Activated T-helper 2 cell treated with anti-CD3 and anti-CD28 coated beads, Interferon-gamma antibody, Interleukin-2, Interleukin-4, amounts not matched to agents 10 μg/mL and 5 μg/mL and 100 μg/mL, durations not matched to agents 14 hours and 24 hours and 36 hours (primary cell): ENCODE measurements at regions not wholly inside any gene's neighbourhood (a gene's known extent, or its start where the extent isn't known, plus 50 kb on each side); places are given as distances from the start of the nearest gene placed in this dataset.

ENCODE experiments used
- DNase-seq: peaks from one replicate; pipeline ENCODE4 v3.0.0; 2021; ENCODE audit warnings: low spot score
- H3K27ac Mint-ChIP-seq: one replicate; pipeline ENCODE4 v1.8.0; 2021; ENCODE audit warnings: mixed read lengths
- H3K27me3 Mint-ChIP-seq: one replicate; pipeline ENCODE4 v1.8.0; 2021; ENCODE audit warnings: low read depth, mixed read lengths
- H3K36me3 Mint-ChIP-seq: one replicate; pipeline ENCODE4 v1.8.0; 2021; ENCODE audit warnings: low read depth, mixed read lengths
- H3K4me1 Mint-ChIP-seq: one replicate; pipeline ENCODE4 v1.8.0; 2021; ENCODE audit warnings: low read depth, mixed read lengths
- H3K4me3 Mint-ChIP-seq: one replicate; pipeline ENCODE4 v1.8.0; 2021; ENCODE audit warnings: low read depth, mild to moderate bottlenecking, moderate library complexity, mixed read lengths
- H3K9me3 Mint-ChIP-seq: one replicate; pipeline ENCODE4 v1.8.0; 2021; ENCODE audit warnings: mixed read lengths
- intact Hi-C: fragments of 100-400 bp; cut with micrococcal nuclease; formaldehyde crosslinking; loops from one replicate; pipeline ENCODE4 v1.15.1; 2023

GRCh38 chr1:103948526-103948925, 198.8 kb downstream of the AMY1C start:
- DNase-seq = no peak
- H3K9me3 Mint-ChIP-seq = no peaks in the 10 kb centered on the region
- no peaks in the 10 kb centered on the region for H3K4me1 Mint-ChIP-seq
- no peak overlapping the region for H3K4me3 Mint-ChIP-seq
- no peaks in the 10 kb centered on the region for H3K27me3 Mint-ChIP-seq
- H3K36me3 Mint-ChIP-seq = no peaks in the 10 kb centered on the region
- H3K27ac Mint-ChIP-seq = no peak overlapping the region
- intact Hi-C loops = no loop called here

- intact Hi-C loops = no loop called here
- Mint-ChIP-seq H3K4me3 (no peak overlapping the region), H3K27me3 (no peaks in the 10 kb centered on the region), H3K4me1 (no peaks in the 10 kb centered on the region), H3K9me3 (no peaks in the 10 kb centered on the region), H3K36me3 (no peaks in the 10 kb centered on the region), H3K27ac (no peak overlapping the region)
- no peak for DNase-seq
These were observed 200.1 kb downstream of the AMY1C start for GRCh38 chr1:103949779-103950178.

- no peaks in the 10 kb centered on the region for H3K4me1 Mint-ChIP-seq
- H3K4me3 Mint-ChIP-seq = no peak overlapping the region
- peaks cover 5% of the 10 kb centered on the region for H3K9me3 Mint-ChIP-seq
- H3K27me3 Mint-ChIP-seq = no peaks in the 10 kb centered on the region
- no peaks in the 10 kb centered on the region for H3K36me3 Mint-ChIP-seq
- intact Hi-C loops = no loop called here
- no peak for DNase-seq
- no peak overlapping the region for H3K27ac Mint-ChIP-seq
These were observed 203.7 kb downstream of the AMY1C start for GRCh38 chr1:103953386-103953785.

GRCh38 chr1:103958699-103959098, 209.0 kb downstream of the AMY1C start:
- intact Hi-C loops = no loop called here
- no peak for DNase-seq
- Mint-ChIP-seq H3K27me3 (no peaks in the 10 kb centered on the region), H3K9me3 (peaks cover 18% of the 10 kb centered on the region), H3K4me3 (no peak overlapping the region), H3K27ac (no peak overlapping the region), H3K36me3 (no peaks in the 10 kb centered on the region), H3K4me1 (no peaks in the 10 kb centered on the region)

- intact Hi-C loops = no loop called here
These were observed 209.9 kb downstream of the AMY1C start for GRCh38 chr1:103959565-103959964.

GRCh38 chr1:103960045-103960444, 210.3 kb downstream of the AMY1C start:
- no peaks in the 10 kb centered on the region for H3K27me3 Mint-ChIP-seq
- no peaks in the 10 kb centered on the region for H3K4me1 Mint-ChIP-seq
- intact Hi-C loops = no loop called here
- H3K27ac Mint-ChIP-seq = no peak overlapping the region
- H3K4me3 Mint-ChIP-seq = no peak overlapping the region
- DNase-seq = no peak
- H3K36me3 Mint-ChIP-seq = no peaks in the 10 kb centered on the region
- peaks cover 18% of the 10 kb centered on the region for H3K9me3 Mint-ChIP-seq

More at GRCh38 chr1:103959565-103959964, 209.9 kb downstream of the AMY1C start:
- H3K27ac Mint-ChIP-seq = no peak overlapping the region
- no peak overlapping the region for H3K4me3 Mint-ChIP-seq
- H3K4me1 Mint-ChIP-seq = no peaks in the 10 kb centered on the region
- no peak for DNase-seq
- peaks cover 18% of the 10 kb centered on the region for H3K9me3 Mint-ChIP-seq
- no peaks in the 10 kb centered on the region for H3K27me3 Mint-ChIP-seq
- no peaks in the 10 kb centered on the region for H3K36me3 Mint-ChIP-seq

- intact Hi-C loops = no loop called here
- H3K36me3 Mint-ChIP-seq = no peaks in the 10 kb centered on the region
- H3K4me1 Mint-ChIP-seq = no peaks in the 10 kb centered on the region
- peaks cover 22% of the 10 kb centered on the region for H3K9me3 Mint-ChIP-seq
- no peak for DNase-seq
- no peak overlapping the region for H3K27ac Mint-ChIP-seq
- no peak overlapping the region for H3K4me3 Mint-ChIP-seq
- H3K27me3 Mint-ChIP-seq = no peaks in the 10 kb centered on the region
These were observed 211.0 kb downstream of the AMY1C start for GRCh38 chr1:103960710-103961109.

GRCh38 chr1:103986792-103987191, 237.1 kb downstream of the AMY1C start:
- H3K4me1 Mint-ChIP-seq = no peaks in the 10 kb centered on the region
- intact Hi-C loops = no loop called here

GRCh38 chr1:103997631-103998030, 247.9 kb downstream of the AMY1C start:
- DNase-seq = no peak
- Mint-ChIP-seq H3K4me1 (no peaks in the 10 kb centered on the region), H3K27ac (no peak overlapping the region), H3K27me3 (no peaks in the 10 kb centered on the region), H3K4me3 (no peak overlapping the region), H3K36me3 (no peaks in the 10 kb centered on the region), H3K9me3 (peaks cover 8% of the 10 kb centered on the region)
- intact Hi-C loops = no loop called here

More at GRCh38 chr1:103986792-103987191, 237.1 kb downstream of the AMY1C start:
- no peak overlapping the region for H3K4me3 Mint-ChIP-seq
- H3K27ac Mint-ChIP-seq = no peak overlapping the region
- peaks cover 19% of the 10 kb centered on the region for H3K9me3 Mint-ChIP-seq
- no peaks in the 10 kb centered on the region for H3K36me3 Mint-ChIP-seq
- no peak for DNase-seq
- no peaks in the 10 kb centered on the region for H3K27me3 Mint-ChIP-seq

GRCh38 chr1:104018922-104019674, 269.4 kb downstream of the AMY1C start:
- Mint-ChIP-seq H3K4me1 (no peaks in the 10 kb centered on the region), H3K4me3 (no peak overlapping the region), H3K36me3 (no peaks in the 10 kb centered on the region), H3K27me3 (no peaks in the 10 kb centered on the region), H3K9me3 (peaks cover 28% of the 10 kb centered on the region), H3K27ac (no peak overlapping the region)
- intact Hi-C loops = no loop called here
- DNase-seq = no peak

GRCh38 chr1:104019675-104020049, 270.0 kb downstream of the AMY1C start:
- no peaks in the 10 kb centered on the region for H3K27me3 Mint-ChIP-seq
- H3K27ac Mint-ChIP-seq = no peak overlapping the region
- H3K4me1 Mint-ChIP-seq = no peaks in the 10 kb centered on the region
- H3K9me3 Mint-ChIP-seq = peaks cover 30% of the 10 kb centered on the region
- no peak overlapping the region for H3K4me3 Mint-ChIP-seq
- no peaks in the 10 kb centered on the region for H3K36me3 Mint-ChIP-seq
- no peak for DNase-seq
- intact Hi-C loops = no loop called here

GRCh38 chr1:104028416-104029035, 278.8 kb downstream of the AMY1C start:
- Mint-ChIP-seq H3K9me3 (peaks cover 9% of the 10 kb centered on the region), H3K27ac (no peak overlapping the region), H3K4me3 (no peak overlapping the region), H3K27me3 (no peaks in the 10 kb centered on the region), H3K4me1 (no peaks in the 10 kb centered on the region), H3K36me3 (no peaks in the 10 kb centered on the region)
- intact Hi-C loops = no loop called here
- no peak for DNase-seq

GRCh38 chr1:104029456-104029970, 279.8 kb downstream of the AMY1C start:
- intact Hi-C loops = no loop called here
- no peaks in the 10 kb centered on the region for H3K4me1 Mint-ChIP-seq
- no peak for DNase-seq
- no peak overlapping the region for H3K27ac Mint-ChIP-seq
- no peaks in the 10 kb centered on the region for H3K36me3 Mint-ChIP-seq
- no peaks in the 10 kb centered on the region for H3K27me3 Mint-ChIP-seq
- peaks cover 7% of the 10 kb centered on the region for H3K9me3 Mint-ChIP-seq
- no peak overlapping the region for H3K4me3 Mint-ChIP-seq
